HT-29 (cell line): ENCODE measurements at regions not wholly inside any gene's neighbourhood (a gene's known extent, or its start where the extent isn't known, plus 50 kb on each side); places are given as distances from the start of the nearest gene placed in this dataset.

Source experiments
- DNase-seq: peaks from one replicate; pipeline ENCODE4 v3.0.0-alpha.2; 2015; ENCODE audit warnings: low spot score

GRCh38 chr2:16507655-16508489 is 157.8 kb downstream of the CYRIA start:
- no peak for DNase-seq

DNA sequence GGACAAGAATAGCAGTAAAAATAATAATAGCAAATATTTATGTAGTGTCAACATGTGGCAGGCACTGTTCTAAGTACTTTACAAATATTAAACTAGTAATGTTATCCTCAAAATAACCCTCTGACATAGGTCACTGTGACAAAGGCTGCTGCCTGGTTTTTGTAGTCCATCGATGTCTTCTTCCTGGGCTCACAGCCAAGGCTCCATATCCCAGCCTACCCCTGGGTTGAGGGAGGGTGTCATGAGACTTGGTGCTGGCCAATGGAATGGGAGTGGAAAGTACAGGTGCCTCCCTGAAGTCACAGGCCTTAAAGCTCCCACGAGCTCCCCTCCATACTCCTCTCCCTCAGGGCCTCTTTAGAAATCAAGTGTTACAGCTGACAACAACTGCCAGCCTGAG is 159.3 kb downstream of the CYRIA start:
- DNase-seq, result no peak

DNA sequence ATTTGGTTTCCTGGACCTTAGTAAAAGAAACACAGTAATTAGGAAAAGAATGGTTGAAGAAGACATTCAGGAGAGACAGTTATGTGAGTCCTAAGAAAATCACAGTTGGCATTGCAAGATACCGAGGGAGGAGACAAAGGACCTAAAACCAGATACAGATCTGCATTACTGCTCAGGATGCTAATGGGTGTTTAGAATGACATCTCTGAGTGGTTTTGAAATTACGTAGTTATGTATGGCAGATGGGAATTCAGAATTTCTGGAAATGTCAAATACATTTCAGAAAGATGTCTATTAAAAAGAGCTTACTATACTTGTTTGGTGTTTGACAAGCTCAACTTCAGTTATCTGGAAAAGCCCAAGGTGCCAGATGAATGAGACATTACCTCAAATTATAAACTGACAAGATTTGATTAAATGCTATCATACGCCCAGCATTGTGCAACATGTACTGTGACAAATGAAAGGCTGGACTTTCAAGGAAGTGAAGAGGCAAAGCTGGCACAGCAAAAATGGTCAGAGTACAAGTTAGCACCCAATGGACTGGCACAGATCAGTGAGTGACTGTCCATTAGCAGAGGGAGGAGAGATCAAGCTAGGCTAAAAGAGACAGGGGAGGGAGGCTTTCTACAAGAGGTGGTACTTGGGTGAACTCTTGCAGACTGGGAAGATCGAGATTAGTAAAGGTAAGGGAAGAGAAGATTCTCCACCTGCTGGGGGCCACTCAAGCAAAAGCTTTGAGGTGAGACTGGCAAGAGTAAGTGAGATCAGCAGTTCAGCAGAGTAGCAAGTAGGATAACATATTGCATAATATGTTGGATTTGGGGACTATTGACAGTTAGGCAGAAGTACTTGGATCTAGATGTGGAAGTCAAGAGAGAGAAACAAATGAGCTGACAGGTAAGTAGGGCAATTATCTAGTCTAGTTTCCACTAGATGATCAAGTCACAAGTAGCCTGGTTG is 168.9 kb downstream of the CYRIA start:
- DNase-seq, result no peak

DNA sequence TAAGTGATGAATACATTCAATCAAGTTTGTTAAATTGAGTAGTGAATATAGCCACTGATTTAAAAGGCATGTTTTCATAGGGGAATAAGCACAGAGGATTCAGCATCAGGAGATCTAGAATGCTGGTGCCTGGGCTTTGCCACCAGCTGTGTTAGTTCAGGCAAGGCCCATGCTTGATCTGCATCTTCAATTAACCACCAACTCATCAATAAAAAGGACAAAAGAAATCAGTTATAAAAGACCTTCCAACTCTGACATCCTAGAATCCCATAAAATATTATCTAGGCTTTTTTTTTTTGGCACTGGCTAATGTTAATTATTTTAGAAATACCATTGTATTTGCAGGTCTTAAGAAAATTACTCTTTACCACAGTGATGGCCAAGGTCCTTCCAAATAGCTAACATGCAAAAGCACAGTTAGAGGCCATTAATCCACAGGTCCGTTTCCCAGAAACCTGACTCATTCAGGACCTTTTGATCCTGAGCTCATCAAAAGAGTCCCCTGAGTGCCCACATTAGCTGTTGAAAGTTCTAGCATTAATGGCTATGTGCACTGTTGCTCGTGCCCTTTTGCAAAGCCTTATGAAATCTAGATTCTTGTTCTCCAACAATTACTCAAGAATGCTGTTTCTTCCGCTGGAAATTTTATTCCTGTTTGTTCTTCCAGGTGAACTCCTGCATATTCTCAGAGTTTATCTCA is 170.0 kb downstream of the CYRIA start:
- no peak for DNase-seq

GRCh38 chr2:16494836-16495508 is 170.7 kb downstream of the CYRIA start:
- no peak for DNase-seq

- no peak for DNase-seq
These were observed 171.8 kb downstream of the CYRIA start for GRCh38 chr2:16493788-16494187.

GRCh38 chr2:16487686-16488085 is 177.9 kb downstream of the CYRIA start:
- peak; percentile 21 for DNase-seq

DNA sequence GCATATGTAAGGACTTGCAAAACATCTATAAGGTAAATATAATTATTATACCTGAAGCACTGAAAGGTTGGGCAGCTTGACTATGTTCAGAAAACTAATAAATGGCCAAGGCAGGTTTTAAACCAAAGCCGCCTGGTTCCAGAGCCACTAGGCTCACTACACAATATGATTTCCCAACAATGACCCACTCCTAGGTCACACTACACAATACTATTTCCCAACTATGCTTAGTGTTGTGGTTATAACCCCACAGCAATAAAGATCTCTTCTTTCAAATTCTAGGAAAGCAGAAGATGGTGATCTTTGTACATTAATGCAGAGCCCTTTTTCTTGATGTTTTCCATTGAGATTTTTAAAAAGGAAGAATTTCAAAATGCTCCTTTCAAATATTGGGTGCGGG is 180.4 kb downstream of the CYRIA start:
- no peak for DNase-seq

DNA sequence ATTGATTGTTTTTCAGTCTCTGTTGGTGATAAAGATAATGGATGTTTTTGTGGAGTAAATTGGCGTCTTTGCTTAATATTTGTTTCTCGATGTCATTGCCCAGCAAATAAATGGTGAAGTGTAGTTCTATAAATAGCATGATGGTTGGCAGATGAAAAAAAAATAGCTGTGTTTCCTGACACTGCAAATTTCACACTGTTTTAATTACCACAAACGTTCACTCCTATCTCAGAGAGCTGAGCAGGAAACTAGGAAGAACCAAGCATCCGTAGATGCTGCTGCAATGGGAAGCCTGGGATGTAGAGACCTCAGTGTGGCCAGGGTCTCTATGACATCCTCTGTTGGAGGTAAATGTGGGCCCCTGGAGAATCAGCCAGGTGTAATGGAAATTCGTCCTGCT is 183.2 kb downstream of the CYRIA start:
- DNase-seq, result no peak

DNA sequence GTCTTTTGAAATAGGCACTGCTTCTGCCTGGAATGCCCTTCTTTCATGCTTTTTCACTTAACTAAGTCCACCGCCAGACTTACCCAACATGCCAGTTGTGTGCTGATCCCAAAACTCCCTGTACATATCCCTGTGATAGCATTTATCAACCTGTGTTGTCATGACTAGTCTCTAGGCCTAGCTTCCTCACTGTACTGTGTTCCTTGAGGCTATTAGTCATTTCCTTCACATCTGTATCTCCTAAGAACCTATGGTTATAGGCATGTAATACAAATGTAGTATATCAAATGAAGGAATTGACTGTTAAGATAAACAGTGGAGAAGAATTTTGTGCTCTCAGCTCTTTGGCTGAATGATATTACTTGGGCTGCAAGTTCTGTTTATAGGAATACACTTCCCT is 184.3 kb downstream of the CYRIA start:
- no peak for DNase-seq

- no peak for DNase-seq
These were observed 185.9 kb downstream of the CYRIA start for GRCh38 chr2:16479721-16480120.

DNA sequence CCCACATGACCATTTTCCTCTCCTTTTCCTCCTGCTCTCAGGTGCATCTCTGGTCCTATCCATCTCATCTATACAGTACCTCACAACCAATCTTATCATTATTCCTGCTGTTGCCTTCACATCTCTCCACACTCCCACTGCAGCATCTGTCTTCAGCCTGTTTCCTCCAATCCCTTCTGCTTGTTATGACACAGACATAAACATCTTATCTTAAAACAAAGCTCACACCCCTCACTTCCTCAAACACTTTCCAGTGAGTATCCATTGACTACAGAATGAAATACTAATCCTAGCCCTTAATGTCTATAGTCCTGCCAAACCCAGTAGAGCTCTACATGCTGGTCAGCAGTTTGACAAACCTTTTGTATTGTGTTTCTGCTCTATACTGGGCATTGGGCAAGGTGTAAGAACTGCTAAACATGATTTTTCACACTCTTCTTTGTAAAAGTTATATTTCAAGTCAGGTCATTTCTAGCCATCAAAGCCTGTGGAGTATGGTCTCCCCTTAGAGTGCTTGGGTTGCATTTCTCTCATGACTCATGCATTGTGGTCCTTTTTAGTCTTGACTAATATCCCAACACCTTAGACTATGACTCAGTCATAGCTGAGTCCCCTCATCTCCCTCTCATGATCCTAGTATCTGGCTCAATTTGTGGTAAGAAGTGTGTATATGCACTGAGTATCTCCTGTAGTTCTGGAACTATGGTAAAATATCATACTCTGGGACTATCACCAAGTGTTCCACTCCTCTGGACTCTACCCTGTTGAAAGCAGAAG is 187.0 kb downstream of the CYRIA start:
- no peak for DNase-seq

DNA sequence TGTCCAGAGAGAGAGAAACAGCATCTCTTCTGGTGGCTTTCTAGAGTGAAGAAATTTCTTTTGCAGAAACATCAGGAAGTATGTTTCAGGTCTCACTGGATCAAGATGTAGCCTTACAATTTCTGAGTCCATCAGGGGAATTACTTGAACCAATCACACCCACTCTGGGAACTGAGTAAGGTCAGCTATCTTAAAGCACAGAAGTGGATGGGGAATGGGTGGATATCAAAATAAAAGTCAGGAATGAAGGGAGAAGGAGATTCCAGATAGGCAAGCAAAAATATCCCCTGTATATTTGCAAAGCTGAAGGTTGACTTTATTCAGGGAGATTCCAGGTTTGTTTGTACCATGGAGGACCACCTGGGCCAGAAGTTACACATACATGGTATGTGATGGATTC is 188.0 kb downstream of the CYRIA start:
- no peak for DNase-seq

GRCh38 chr2:16476866-16477265 is 188.8 kb downstream of the CYRIA start:
- no peak for DNase-seq

- DNase-seq, result no peak
These were observed 189.6 kb downstream of the CYRIA start for GRCh38 chr2:16475986-16476567.

DNA sequence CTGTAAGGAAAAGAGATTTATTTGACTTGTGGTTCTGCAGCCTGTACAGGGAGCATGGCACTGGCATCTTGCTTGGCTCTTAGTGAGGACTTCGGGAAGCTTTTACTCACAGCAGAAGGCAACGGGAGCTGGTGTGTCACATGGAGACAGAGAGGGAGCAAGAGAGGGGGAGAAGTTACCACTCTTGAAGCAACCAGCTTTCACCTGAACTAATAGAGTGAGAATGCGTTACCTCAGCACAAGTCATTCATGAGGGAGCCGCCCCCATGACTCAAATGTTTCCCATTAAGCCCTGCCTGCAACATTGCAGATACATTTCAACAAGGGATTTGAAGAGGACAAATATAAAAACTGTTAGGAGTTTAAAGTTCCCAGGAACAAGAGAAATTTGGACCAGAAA is 190.0 kb downstream of the CYRIA start:
- no peak for DNase-seq

GRCh38 chr2:16473575-16473974 is 192.1 kb downstream of the CYRIA start:
- DNase-seq, result no peak

- DNase-seq, result no peak
These were observed 194.6 kb downstream of the CYRIA start for GRCh38 chr2:16470936-16471490.

DNA sequence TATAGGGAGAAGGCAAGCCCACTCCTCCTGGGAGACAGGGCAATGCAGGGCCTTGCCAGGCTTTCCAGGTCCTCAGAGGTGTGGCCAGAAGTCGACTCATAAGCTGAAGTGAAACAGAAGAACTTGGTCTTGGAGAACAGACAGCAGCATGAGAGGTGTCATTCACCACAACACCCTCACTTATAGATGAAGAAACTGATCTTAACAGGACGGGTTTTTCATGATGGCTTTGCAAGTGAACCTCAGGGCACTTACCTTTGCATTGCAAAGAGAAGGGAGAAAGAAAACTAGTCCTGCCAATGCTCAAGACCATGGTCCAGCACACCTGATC is 198.8 kb downstream of the CYRIA start:
- no peak for DNase-seq
